Activated T-helper 1 cell treated with anti-CD3 and anti-CD28 coated beads, Interleukin-12 subunit alpha, Interleukin-12 subunit beta, Interleukin-2, Interleukin-4 antibody, amounts not matched to agents 30 ng/mL and 10 ng/mL and 1 ng/mL, durations not matched to agents 14 hours and 24 hours and 36 hours (primary cell): ENCODE measurements at regions not wholly inside any gene's neighbourhood (a gene's known extent, or its start where the extent isn't known, plus 50 kb on each side); places are given as distances from the start of the nearest gene placed in this dataset.

Experiments used
- DNase-seq: peaks from one replicate; pipeline ENCODE4 v3.0.0; 2021; ENCODE audit warnings: low spot score
- H3K27ac Mint-ChIP-seq: one replicate; pipeline ENCODE4 v1.8.0; 2021; ENCODE audit warnings: mild to moderate bottlenecking, mixed read lengths
- H3K27me3 Mint-ChIP-seq: one replicate; pipeline ENCODE4 v1.8.0; 2022; ENCODE audit warnings: mild to moderate bottlenecking, moderate library complexity, mixed read lengths; ENCODE audit not compliant: insufficient read depth
- H3K36me3 Mint-ChIP-seq: one replicate; pipeline ENCODE4 v1.8.0; 2021; ENCODE audit warnings: low read depth, mixed read lengths
- H3K4me1 Mint-ChIP-seq: one replicate; pipeline ENCODE4 v1.8.0; 2021; ENCODE audit warnings: low read depth, mixed read lengths
- H3K4me3 Mint-ChIP-seq: one replicate; pipeline ENCODE4 v1.8.0; 2021; ENCODE audit warnings: mild to moderate bottlenecking, moderate library complexity, mixed read lengths
- H3K9me3 Mint-ChIP-seq: one replicate; pipeline ENCODE4 v1.8.0; 2021; ENCODE audit warnings: mixed read lengths
- intact Hi-C: fragments of 100-400 bp; cut with micrococcal nuclease; formaldehyde crosslinking; loops from one replicate; pipeline ENCODE4 v1.15.1; 2024

DNA sequence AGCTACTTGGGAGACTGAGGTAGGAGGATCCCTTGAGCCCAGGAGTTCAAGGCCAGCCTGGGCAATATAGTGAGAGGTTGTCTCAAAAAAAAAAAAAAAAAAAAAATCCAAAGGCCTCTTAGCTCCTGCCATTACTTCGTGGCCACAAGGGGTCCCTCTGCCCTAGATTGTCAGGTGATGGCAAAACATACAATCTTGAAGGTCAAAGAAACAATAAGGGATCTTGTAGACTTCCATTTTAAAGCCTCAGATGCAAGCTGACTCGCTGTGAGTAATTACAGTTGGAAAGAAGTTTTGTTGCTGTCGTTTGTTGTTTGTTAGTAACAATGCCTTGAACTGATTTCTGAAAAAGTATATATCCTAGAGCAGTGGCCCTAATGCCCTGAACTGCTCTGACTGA is 55.9 kb upstream of the PLCL2 start:
- no peak overlapping the region for H3K27ac Mint-ChIP-seq
- peaks cover 21% of the 10 kb centered on the region for H3K4me1 Mint-ChIP-seq
- H3K36me3 Mint-ChIP-seq, result peaks cover 2% of the 10 kb centered on the region
- intact Hi-C loops, result loop anchor here (1.0 kb wide), 1 partner anchor 404 kb away; no protein-coding TSS in a partner anchor
- peak; percentile 22 for DNase-seq
- peaks cover 17% of the 10 kb centered on the region for H3K27me3 Mint-ChIP-seq
- H3K4me3 Mint-ChIP-seq, result no peak overlapping the region
- no peaks in the 10 kb centered on the region for H3K9me3 Mint-ChIP-seq

- peaks cover 2% of the 10 kb centered on the region for H3K36me3 Mint-ChIP-seq
- peaks cover 17% of the 10 kb centered on the region for H3K4me1 Mint-ChIP-seq
- DNase-seq, result no peak
- no peaks in the 10 kb centered on the region for H3K9me3 Mint-ChIP-seq
- no peak overlapping the region for H3K4me3 Mint-ChIP-seq
- intact Hi-C loops, result no loop called here
- H3K27ac Mint-ChIP-seq, result no peak overlapping the region
- peaks cover 11% of the 10 kb centered on the region for H3K27me3 Mint-ChIP-seq
These were observed 52.9 kb upstream of the PLCL2 start for GRCh38 chr3:16831846-16832245.

- Mint-ChIP-seq H3K27me3 (peaks cover 11% of the 10 kb centered on the region), H3K27ac (no peak overlapping the region), H3K36me3 (peaks cover 2% of the 10 kb centered on the region), H3K9me3 (no peaks in the 10 kb centered on the region), H3K4me1 (peaks cover 31% of the 10 kb centered on the region), H3K4me3 (no peak overlapping the region)
- no peak for DNase-seq
- intact Hi-C loops, result no loop called here
These were observed 50.5 kb upstream of the PLCL2 start for GRCh38 chr3:16834214-16834613.

- intact Hi-C loops, result no loop called here
- no peak overlapping the region for H3K4me3 Mint-ChIP-seq
- peaks cover 36% of the 10 kb centered on the region for H3K4me1 Mint-ChIP-seq
These were observed 50.0 kb upstream of the PLCL2 start for GRCh38 chr3:16834753-16835152.

More at GRCh38 chr3:16834753-16835152, 50.0 kb upstream of the PLCL2 start:
- H3K27me3 Mint-ChIP-seq, result peaks cover 11% of the 10 kb centered on the region
- no peak for DNase-seq
- no peak overlapping the region for H3K27ac Mint-ChIP-seq
- peaks cover 2% of the 10 kb centered on the region for H3K36me3 Mint-ChIP-seq
- H3K9me3 Mint-ChIP-seq, result no peaks in the 10 kb centered on the region
